B cell (primary cell): ENCODE measurements at regions not wholly inside any gene's neighbourhood (a gene's known extent, or its start where the extent isn't known, plus 50 kb on each side); places are given as distances from the start of the nearest gene placed in this dataset.
"Not testable (repeated sequence)": the region's sequence is repeated elsewhere in the genome, so short reads cannot be mapped to it uniquely, and the experiment has no call there.

Experiments used
- ATAC-seq: fragments of 200-7000 bp; cut with Tn5 transposase; one replicate; pipeline ENCODE4 v1.10.0; 2021; ENCODE audit warnings: low read depth, mild to moderate bottlenecking, moderate number of reproducible peaks, moderate library complexity
- CTCF ChIA-PET: fragments of 350-600 bp; sonication (Branson Sonifier 250); formaldehyde crosslinking; loops from one replicate; lab custom pipeline; 2021; ENCODE audit warnings: antibody characterized with exemption, inconsistent platforms; lab: Charles Lee
- POLR2A ChIA-PET: fragments of 350-600 bp; sonication (Branson Sonifier 250); formaldehyde crosslinking; loops from one replicate; lab custom pipeline; 2021; ENCODE audit warnings: antibody characterized with exemption; lab: Charles Lee
- DNase-seq: peaks from one replicate; pipeline ENCODE4 v3.0.0; 2013
- H2AFZ ChIP-seq: 2 replicates; pipeline ENCODE4 v1.6.1; 2012; ENCODE audit warnings: mild to moderate bottlenecking, low read depth, low read length; ENCODE audit not compliant: insufficient read depth, poor library complexity, severe bottlenecking
- H3K27ac ChIP-seq, 2 donors: 1 replicate in 1 of 2; 2 replicates in 1 of 2; pipeline ENCODE4 v1.5.1; 2012 to 2013; ENCODE audit warnings: low read length in 2 of 2, mild to moderate bottlenecking in 2 of 2, moderate library complexity in 1 of 2
- H3K27me3 ChIP-seq, 4 experiments: fragments of 200-600 bp in 1 of 4; sonication (generic) in 1 of 4; replicated peaks in 1 of 4; 1 replicate in 2 of 4; 2 replicates in 2 of 4; pipeline versions ENCODE4 v1.6.1 to v1.7.0; 2013 to 2016; ENCODE audit warnings: low read length in 3 of 4, mild to moderate bottlenecking in 2 of 4, mixed read lengths in 1 of 4, moderate library complexity in 1 of 4; ENCODE audit not compliant: insufficient read depth in 4 of 4, control insufficient read depth in 3 of 4; ENCODE audit errors: control extremely low read depth in 1 of 4
- H3K36me3 ChIP-seq, 2 experiments: replicated peaks in 1 of 2; 1 replicate in 1 of 2; 2 replicates in 1 of 2; pipeline versions ENCODE4 v1.6.1 to v1.7.1; 2013; ENCODE audit warnings: low read length in 1 of 2; ENCODE audit not compliant: insufficient read depth in 2 of 2, control insufficient read depth in 1 of 2; ENCODE audit errors: control extremely low read depth in 1 of 2, extremely low read depth in 1 of 2
- H3K4me1 ChIP-seq, 2 donors: fragments of 200-600 bp in 1 of 2; sonication (generic) in 1 of 2; 1 replicate in 1 of 2; 2 replicates in 1 of 2; pipeline versions ENCODE4 v1.5.1 to v1.6.1; 2013 to 2017; ENCODE audit warnings: low read length in 2 of 2; ENCODE audit not compliant: control insufficient read depth in 2 of 2, insufficient read depth in 2 of 2
- H3K4me2 ChIP-seq: replicated peaks from 2 replicates; pipeline ENCODE3; 2012; ENCODE audit warnings: mild to moderate bottlenecking, low read depth, low read length; ENCODE audit not compliant: poor library complexity, severe bottlenecking
- H3K4me3 ChIP-seq, 5 experiments: fragments of 200-600 bp in 1 of 5; sonication (generic) in 1 of 5; 1 replicate in 3 of 5; 2 replicates in 2 of 5; pipeline versions ENCODE4 v1.5.1 to v1.7.0; 2011 to 2016; ENCODE audit warnings: low read length in 4 of 5, mild to moderate bottlenecking in 4 of 5, low read depth in 2 of 5, control low read depth in 1 of 5, moderate library complexity in 1 of 5; ENCODE audit not compliant: insufficient read depth in 1 of 5; ENCODE audit errors: control extremely low read depth in 1 of 5, extremely low read depth in 1 of 5
- H3K79me2 ChIP-seq: fragments of 200-600 bp; sonication (generic); one replicate; pipeline ENCODE4 v1.6.0; 2016; ENCODE audit warnings: low read length; ENCODE audit not compliant: control insufficient read depth, insufficient read depth
- H3K9ac ChIP-seq: fragments of 200-600 bp; sonication (generic); 2 replicates; pipeline ENCODE4 v1.6.1; 2017; ENCODE audit warnings: mild to moderate bottlenecking, low read length, moderate library complexity
- H3K9me3 ChIP-seq, 3 donors: one replicate each; pipeline versions ENCODE4 v1.6.1 to v1.7.1; 2013; ENCODE audit warnings: low read length in 2 of 3; ENCODE audit not compliant: control insufficient read depth in 2 of 3, insufficient read depth in 1 of 3; ENCODE audit errors: control extremely low read depth in 1 of 3
- H4K20me1 ChIP-seq: 2 replicates; pipeline ENCODE4 v1.6.0; 2012; ENCODE audit warnings: mild to moderate bottlenecking, low read length; ENCODE audit not compliant: insufficient read depth, control insufficient read depth, poor library complexity, severe bottlenecking
- H3K27ac Mint-ChIP-seq: one replicate; pipeline ENCODE4 v1.8.0; 2021; ENCODE audit warnings: mixed read lengths
- H3K27me3 Mint-ChIP-seq: one replicate; pipeline ENCODE4 v1.8.0; 2021; ENCODE audit warnings: mixed read lengths
- H3K4me1 Mint-ChIP-seq: one replicate; pipeline ENCODE4 v1.8.0; 2021; ENCODE audit warnings: mixed read lengths
- H3K4me3 Mint-ChIP-seq: one replicate; pipeline ENCODE4 v1.8.0; 2021; ENCODE audit warnings: mixed read lengths
- H3K9me3 Mint-ChIP-seq: one replicate; pipeline ENCODE4 v1.8.0; 2022; ENCODE audit warnings: mixed read lengths; ENCODE audit not compliant: insufficient read depth
- EZH2 ChIP-seq: IDR thresholded peaks from 2 replicates; pipeline ENCODE4 v1.6.1; 2012; ENCODE audit warnings: borderline replicate concordance, low read depth, mild to moderate bottlenecking, moderate library complexity, low read length; ENCODE audit not compliant: insufficient read depth, poor library complexity, severe bottlenecking
- whole genome bisulfite sequencing: methylation state at CpG from one replicate; pipeline ENCODE4 v1.1.5; 2013; ENCODE audit warnings: missing lambda C conversion rate; ENCODE audit not compliant: insufficient coverage; 5-methylcytosine and 5-hydroxymethylcytosine counted together
- intact Hi-C: fragments of 100-400 bp; cut with micrococcal nuclease; formaldehyde crosslinking; loops from one replicate; pipeline ENCODE4 v1.10.0; 2022
- TF ChIP-seq, protein P1 (sequence below): fragments of 200-600 bp; IDR thresholded peaks from one replicate; pipeline ENCODE4 v1.8.0; 2022; ENCODE audit warnings: antibody characterized with exemption, mild to moderate bottlenecking

DNA sequence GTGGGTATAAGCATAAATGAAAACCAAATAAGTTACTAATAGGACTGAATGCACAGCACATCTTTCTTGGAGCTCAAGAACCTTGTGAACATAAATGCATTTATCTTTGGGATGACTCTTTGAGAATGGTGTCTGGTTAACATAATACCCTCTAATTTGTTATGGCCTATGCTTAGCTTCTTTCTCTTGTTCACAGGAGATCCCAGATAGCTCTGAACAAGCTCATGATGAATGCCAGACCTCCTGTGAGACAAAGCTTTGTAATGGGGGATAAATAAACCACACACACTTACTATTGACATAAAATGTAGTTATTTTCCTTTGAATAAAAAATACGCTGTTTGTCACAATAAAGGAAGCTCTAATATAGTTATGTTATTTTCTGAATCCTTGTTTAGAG, 111.5 kb downstream of the PSAT1 start:
- peaks cover 0 to 3% (median 0%) of the 10 kb centered on the region in 3 donors for H3K9me3 ChIP-seq
- Mint-ChIP-seq H3K27ac (no peak overlapping the region), H3K9me3 (no peaks in the 10 kb centered on the region), H3K27me3 (no peaks in the 10 kb centered on the region), H3K4me3 (no peak overlapping the region), H3K4me1 (no peaks in the 10 kb centered on the region)
- H3K9ac ChIP-seq = no peak overlapping the region
- intact Hi-C loops = no loop called here
- H3K36me3 ChIP-seq = no peaks in the 10 kb centered on the region
- DNase-seq = no peak
- no peak overlapping the region for H3K4me2 ChIP-seq
- no peaks in the 10 kb centered on the region for H3K27me3 ChIP-seq
- TF ChIP-seq, protein P1, sequence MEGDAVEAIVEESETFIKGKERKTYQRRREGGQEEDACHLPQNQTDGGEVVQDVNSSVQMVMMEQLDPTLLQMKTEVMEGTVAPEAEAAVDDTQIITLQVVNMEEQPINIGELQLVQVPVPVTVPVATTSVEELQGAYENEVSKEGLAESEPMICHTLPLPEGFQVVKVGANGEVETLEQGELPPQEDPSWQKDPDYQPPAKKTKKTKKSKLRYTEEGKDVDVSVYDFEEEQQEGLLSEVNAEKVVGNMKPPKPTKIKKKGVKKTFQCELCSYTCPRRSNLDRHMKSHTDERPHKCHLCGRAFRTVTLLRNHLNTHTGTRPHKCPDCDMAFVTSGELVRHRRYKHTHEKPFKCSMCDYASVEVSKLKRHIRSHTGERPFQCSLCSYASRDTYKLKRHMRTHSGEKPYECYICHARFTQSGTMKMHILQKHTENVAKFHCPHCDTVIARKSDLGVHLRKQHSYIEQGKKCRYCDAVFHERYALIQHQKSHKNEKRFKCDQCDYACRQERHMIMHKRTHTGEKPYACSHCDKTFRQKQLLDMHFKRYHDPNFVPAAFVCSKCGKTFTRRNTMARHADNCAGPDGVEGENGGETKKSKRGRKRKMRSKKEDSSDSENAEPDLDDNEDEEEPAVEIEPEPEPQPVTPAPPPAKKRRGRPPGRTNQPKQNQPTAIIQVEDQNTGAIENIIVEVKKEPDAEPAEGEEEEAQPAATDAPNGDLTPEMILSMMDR = no peak
- no peak for TF ChIP-seq EZH2
- H3K4me1 ChIP-seq = no peaks in the 10 kb centered on the region
- no peak overlapping the region for H2AFZ ChIP-seq
- ChIA-PET CTCF (no interaction called here), POLR2A (no interaction called here)
- H3K79me2 ChIP-seq = no peaks in the 10 kb centered on the region
- no CpG with 5 or more reads among the region's 1 CpG for WGBS
- ATAC-seq = no peak
- H4K20me1 ChIP-seq = no peaks in the 10 kb centered on the region
- no peak overlapping the region for H3K27ac ChIP-seq
- H3K4me3 ChIP-seq = no peak overlapping the region

DNA sequence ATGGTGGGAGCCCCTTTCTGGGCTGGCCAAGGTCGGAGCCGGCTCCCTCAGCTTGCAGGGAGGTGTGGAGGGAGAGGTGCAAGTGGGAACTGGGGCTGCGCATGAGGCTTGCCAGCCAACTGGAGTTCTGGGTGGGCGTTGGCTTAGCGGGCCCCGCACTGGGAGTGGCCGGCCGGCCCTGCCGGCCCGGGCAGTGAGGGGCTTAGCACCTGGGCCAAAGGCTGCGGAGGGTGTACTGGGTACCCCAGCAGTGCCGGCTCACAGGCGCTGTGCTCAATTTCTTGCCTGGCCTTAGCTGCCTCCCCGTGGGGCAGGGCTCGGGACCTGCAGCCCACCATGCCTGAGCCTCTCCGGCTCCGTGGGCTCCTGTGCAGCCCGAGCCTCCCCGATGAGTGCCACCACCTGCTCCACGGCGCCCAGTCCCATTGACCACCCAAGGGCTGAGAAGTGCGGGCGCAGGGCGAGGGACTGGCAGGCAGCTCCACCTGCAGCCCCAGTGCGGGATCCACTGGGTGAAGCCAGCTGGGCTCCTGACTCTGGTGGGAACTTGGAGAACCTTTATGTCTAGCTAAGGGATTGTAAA, 113.1 kb downstream of the PSAT1 start:
- H3K36me3 ChIP-seq, H3K4me1 Mint-ChIP-seq, H3K4me1 ChIP-seq, H3K9me3 ChIP-seq, H3K9me3 Mint-ChIP-seq, H2AFZ ChIP-seq, H4K20me1 ChIP-seq, H3K27me3 ChIP-seq, H3K4me3 Mint-ChIP-seq, H3K4me3 ChIP-seq, H3K9ac ChIP-seq, H3K27me3 Mint-ChIP-seq, DNase-seq, H3K27ac ChIP-seq, ATAC-seq, H3K4me2 ChIP-seq, H3K79me2 ChIP-seq, H3K27ac Mint-ChIP-seq, intact Hi-C loops, POLR2A ChIA-PET: not testable (repeated sequence)
- CTCF ChIA-PET = interaction anchor here (0.6 to 1.3 kb wide), 2 partner anchors 41 to 233 kb away, joined by 3 read pairs; no protein-coding TSS in a partner anchor
- 96% methylated on average over 22 of the region's 25 CpGs for WGBS
